ENCODE measurements at regions not wholly inside any gene's neighbourhood (a gene's known extent, or its start where the extent isn't known, plus 50 kb on each side); places are given as distances from the start of the nearest gene placed in this dataset.

DNA sequence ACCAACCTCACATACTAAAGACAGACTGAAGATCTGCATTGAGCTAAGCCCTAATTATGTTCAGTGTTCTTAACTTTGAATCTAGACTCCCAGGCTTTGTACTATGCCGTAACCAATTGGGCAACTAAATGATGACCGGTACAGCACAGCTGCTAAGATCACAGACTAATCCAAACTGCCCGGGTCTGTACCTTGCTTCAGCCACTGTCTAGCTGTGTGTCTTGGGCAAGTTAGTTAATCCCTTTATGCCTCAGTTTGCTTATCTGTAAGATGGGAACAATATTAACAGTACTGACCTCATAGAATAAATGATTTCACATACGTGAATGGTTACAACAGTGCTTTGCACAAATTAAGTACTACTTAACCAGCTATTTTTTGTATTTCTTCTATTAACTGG, 205.8 kb upstream of the NFE2L3 start:
- TF ChIP-seq POLR2A (IDR thresholded peaks at IDR 0.05) = no peak
- TF ChIP-seq, protein P1, sequence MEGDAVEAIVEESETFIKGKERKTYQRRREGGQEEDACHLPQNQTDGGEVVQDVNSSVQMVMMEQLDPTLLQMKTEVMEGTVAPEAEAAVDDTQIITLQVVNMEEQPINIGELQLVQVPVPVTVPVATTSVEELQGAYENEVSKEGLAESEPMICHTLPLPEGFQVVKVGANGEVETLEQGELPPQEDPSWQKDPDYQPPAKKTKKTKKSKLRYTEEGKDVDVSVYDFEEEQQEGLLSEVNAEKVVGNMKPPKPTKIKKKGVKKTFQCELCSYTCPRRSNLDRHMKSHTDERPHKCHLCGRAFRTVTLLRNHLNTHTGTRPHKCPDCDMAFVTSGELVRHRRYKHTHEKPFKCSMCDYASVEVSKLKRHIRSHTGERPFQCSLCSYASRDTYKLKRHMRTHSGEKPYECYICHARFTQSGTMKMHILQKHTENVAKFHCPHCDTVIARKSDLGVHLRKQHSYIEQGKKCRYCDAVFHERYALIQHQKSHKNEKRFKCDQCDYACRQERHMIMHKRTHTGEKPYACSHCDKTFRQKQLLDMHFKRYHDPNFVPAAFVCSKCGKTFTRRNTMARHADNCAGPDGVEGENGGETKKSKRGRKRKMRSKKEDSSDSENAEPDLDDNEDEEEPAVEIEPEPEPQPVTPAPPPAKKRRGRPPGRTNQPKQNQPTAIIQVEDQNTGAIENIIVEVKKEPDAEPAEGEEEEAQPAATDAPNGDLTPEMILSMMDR (IDR thresholded peaks at IDR 0.05) = no peak
